ENCODE measurements at regions not wholly inside any gene's neighbourhood (a gene's known extent, or its start where the extent isn't known, plus 50 kb on each side); places are given as distances from the start of the nearest gene placed in this dataset.
"Not testable (repeated sequence)": the region's sequence is repeated elsewhere in the genome, so short reads cannot be mapped to it uniquely, and the experiment has no call there.

DNA sequence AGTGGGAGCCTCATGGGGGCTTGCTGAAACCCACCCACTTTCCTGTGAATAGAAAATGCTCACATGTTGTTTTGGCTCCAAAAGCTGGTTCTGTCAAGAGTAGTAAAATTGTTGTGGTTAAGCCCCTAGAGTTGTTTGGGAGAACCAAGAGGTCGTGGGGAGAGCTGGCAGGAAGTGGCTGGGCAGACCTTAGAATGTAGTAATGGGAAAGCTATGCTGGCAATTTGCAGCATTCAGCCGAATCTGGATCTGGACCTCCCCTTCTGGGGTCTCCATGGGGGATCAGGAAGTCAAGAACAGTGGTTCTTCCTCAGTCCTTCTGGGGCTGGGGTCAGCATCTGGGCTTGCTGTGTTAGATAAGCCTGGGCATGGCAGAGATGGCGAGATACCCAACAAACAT, 150.6 kb upstream of the TBX3 start:
- Mint-ChIP-seq H3K4me3 (no peak overlapping the region), H3K36me3 (peaks cover 5% of the 10 kb centered on the region), H3K9me3 (no peaks in the 10 kb centered on the region), H3K27me3 (ENCODE audit: low read depth) (no peaks in the 10 kb centered on the region), H3K4me1 (peaks cover 7% of the 10 kb centered on the region), H3K27ac (peak overlapping the region; percentile 69)
- TF ChIP-seq, protein P1, sequence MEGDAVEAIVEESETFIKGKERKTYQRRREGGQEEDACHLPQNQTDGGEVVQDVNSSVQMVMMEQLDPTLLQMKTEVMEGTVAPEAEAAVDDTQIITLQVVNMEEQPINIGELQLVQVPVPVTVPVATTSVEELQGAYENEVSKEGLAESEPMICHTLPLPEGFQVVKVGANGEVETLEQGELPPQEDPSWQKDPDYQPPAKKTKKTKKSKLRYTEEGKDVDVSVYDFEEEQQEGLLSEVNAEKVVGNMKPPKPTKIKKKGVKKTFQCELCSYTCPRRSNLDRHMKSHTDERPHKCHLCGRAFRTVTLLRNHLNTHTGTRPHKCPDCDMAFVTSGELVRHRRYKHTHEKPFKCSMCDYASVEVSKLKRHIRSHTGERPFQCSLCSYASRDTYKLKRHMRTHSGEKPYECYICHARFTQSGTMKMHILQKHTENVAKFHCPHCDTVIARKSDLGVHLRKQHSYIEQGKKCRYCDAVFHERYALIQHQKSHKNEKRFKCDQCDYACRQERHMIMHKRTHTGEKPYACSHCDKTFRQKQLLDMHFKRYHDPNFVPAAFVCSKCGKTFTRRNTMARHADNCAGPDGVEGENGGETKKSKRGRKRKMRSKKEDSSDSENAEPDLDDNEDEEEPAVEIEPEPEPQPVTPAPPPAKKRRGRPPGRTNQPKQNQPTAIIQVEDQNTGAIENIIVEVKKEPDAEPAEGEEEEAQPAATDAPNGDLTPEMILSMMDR (IDR thresholded peaks at IDR 0.05; ENCODE audit: unreplicated experiment): no peak
- no peak for DNase-seq (ENCODE audit: low spot score in 2 of 2, unreplicated experiment in 2 of 2)

DNA sequence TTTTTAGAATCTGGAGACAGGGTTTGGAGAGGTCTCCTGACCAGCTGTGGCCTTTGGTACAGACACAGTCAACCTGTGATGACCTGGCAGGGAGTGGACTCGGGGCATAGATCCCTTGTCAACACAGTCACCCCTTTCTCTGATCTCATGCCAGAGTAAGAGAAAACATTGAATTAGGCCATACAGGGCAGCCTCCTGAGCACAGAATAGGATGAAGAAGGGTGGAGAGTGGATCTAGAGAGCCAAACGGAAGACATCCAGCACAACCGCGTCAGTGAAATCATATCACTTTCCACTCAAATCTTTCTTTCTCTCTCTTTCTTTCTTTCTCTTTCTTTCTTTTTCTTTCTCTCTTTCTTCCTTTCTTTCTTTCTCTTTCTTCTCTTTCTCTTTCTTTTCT, 145.9 kb upstream of the TBX3 start:
- no peaks in the 10 kb centered on the region for H3K9me3 Mint-ChIP-seq
- no peak overlapping the region for H3K27ac Mint-ChIP-seq
- H3K36me3 Mint-ChIP-seq: peaks cover 2% of the 10 kb centered on the region
- peaks cover 4% of the 10 kb centered on the region for H3K4me1 Mint-ChIP-seq
- TF ChIP-seq, protein P1 (IDR thresholded peaks at IDR 0.05; ENCODE audit: unreplicated experiment): no peak
- no peak for DNase-seq (ENCODE audit: low spot score in 2 of 2, unreplicated experiment in 2 of 2)
- H3K27me3 Mint-ChIP-seq (ENCODE audit: low read depth): no peaks in the 10 kb centered on the region
- H3K4me3 Mint-ChIP-seq: no peak overlapping the region

DNA sequence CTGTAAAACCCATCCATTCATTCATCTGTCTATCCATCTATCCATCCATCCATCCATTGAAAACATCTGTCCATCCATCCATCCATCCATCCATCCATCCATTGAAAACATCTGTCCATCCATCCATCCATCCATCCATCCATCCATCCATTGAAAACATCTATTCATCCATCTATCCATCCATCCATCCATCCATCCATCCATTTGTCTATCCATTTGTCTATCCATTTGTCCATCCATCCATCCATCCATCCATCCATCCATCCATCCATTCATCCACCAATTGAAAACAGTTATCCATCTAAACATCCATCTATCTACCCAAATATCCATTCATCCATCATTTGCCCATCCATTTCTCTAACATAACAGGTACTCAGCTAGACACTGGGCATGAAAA, 145.3 kb upstream of the TBX3 start:
- not testable (repeated sequence) for H3K9me3 Mint-ChIP-seq; DNase-seq (ENCODE audit: low spot score in 2 of 2, unreplicated experiment in 2 of 2); H3K4me1 Mint-ChIP-seq; H3K27ac Mint-ChIP-seq; H3K36me3 Mint-ChIP-seq; H3K4me3 Mint-ChIP-seq; H3K27me3 Mint-ChIP-seq (ENCODE audit: low read depth)

DNA sequence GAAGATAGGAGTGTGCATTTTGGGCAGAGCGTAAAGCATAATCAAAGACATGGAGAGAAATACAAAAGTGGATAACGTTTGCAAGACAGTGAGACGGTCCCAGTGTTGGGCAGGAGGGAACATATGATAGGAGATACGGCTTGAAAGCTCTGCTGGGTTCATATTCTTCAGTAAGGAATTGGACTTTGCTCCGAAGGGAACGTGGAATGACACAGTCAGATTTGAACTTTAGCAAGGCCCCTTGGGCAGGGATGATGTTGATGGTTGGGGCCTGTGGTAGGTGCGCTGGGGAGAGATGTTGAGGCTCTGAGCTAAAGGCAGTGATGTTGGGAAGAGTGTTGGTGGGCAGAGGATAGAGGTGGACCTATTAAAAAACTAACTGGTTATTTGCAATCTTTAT, 143.5 kb upstream of the TBX3 start:
- no peak overlapping the region for H3K4me3 Mint-ChIP-seq
- H3K9me3 Mint-ChIP-seq: no peaks in the 10 kb centered on the region
- no peak overlapping the region for H3K27ac Mint-ChIP-seq
- TF ChIP-seq, protein P1 (IDR thresholded peaks at IDR 0.05; ENCODE audit: unreplicated experiment): no peak
- DNase-seq (ENCODE audit: low spot score in 2 of 2, unreplicated experiment in 2 of 2): no peak
- H3K4me1 Mint-ChIP-seq: peaks cover 4% of the 10 kb centered on the region
- no peaks in the 10 kb centered on the region for H3K27me3 Mint-ChIP-seq (ENCODE audit: low read depth)
- H3K36me3 Mint-ChIP-seq: no peaks in the 10 kb centered on the region

GRCh38 chr12:114826244-114826643, 142.3 kb upstream of the TBX3 start:
- H3K9me3 Mint-ChIP-seq: no peaks in the 10 kb centered on the region
- peaks cover 4% of the 10 kb centered on the region for H3K4me1 Mint-ChIP-seq
- no peaks in the 10 kb centered on the region for H3K36me3 Mint-ChIP-seq
- no peak overlapping the region for H3K4me3 Mint-ChIP-seq
- H3K27ac Mint-ChIP-seq: no peak overlapping the region
- TF ChIP-seq, protein P1 (IDR thresholded peaks at IDR 0.05; ENCODE audit: unreplicated experiment): no peak
- DNase-seq (ENCODE audit: low spot score in 2 of 2, unreplicated experiment in 2 of 2): no peak
- H3K27me3 Mint-ChIP-seq (ENCODE audit: low read depth): no peaks in the 10 kb centered on the region

- no peak overlapping the region for H3K4me3 Mint-ChIP-seq
- peak overlapping the region; percentile 19 for H3K27ac Mint-ChIP-seq
- DNase-seq (ENCODE audit: low spot score in 2 of 2, unreplicated experiment in 2 of 2): no peak
- peaks cover 7% of the 10 kb centered on the region for H3K4me1 Mint-ChIP-seq
- H3K27me3 Mint-ChIP-seq (ENCODE audit: low read depth): no peaks in the 10 kb centered on the region
- H3K36me3 Mint-ChIP-seq: no peaks in the 10 kb centered on the region
- no peaks in the 10 kb centered on the region for H3K9me3 Mint-ChIP-seq
- TF ChIP-seq, protein P1 (IDR thresholded peaks at IDR 0.05; ENCODE audit: unreplicated experiment): no peak
Observed at GRCh38 chr12:114823724-114824123, 139.7 kb upstream of the TBX3 start.
